HL-60 (cell line): ENCODE measurements at regions not wholly inside any gene's neighbourhood (a gene's known extent, or its start where the extent isn't known, plus 50 kb on each side); places are given as distances from the start of the nearest gene placed in this dataset.
"Not testable (repeated sequence)": the region's sequence is repeated elsewhere in the genome, so short reads cannot be mapped to it uniquely, and the experiment has no call there.

ENCODE experiments used
- GABPA ChIP-seq: IDR thresholded peaks from 2 replicates; pipeline ENCODE4 v1.6.1; 2012; ENCODE audit warnings: low read depth
- TF ChIP-seq, protein P1 (sequence below): IDR thresholded peaks from one replicate; pipeline ENCODE4 v1.5.1; 2011; ENCODE audit warnings: low read length, control low read depth, inconsistent platforms; ENCODE audit not compliant: insufficient read depth
- TF ChIP-seq, protein P2 (sequence below): IDR thresholded peaks from 2 replicates; pipeline ENCODE4 v1.6.1; 2012; ENCODE audit warnings: low read depth; ENCODE audit not compliant: insufficient replicate concordance

DNA sequence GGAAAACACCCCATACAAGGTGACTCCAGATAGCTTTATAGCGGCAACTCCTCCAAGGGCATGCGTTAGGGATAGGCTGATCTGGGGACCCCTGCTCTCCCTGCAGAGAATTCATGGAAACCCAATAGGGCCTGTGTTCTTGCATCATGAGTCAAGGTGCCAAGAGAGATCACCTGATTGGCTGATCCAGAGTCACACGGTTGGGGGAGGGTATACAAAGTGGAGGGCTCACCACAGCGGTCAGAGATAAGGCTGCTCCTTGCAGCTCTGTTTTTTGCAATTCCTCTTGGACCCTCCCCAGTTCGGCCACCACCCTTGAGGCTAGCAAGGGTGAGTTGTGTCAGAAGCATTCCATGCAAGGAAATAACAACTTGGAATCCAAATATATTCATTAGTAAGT, 79.6 kb downstream of the NPIPA7 start:
- TF ChIP-seq GABPA = not testable (repeated sequence)
- TF ChIP-seq, protein P1, sequence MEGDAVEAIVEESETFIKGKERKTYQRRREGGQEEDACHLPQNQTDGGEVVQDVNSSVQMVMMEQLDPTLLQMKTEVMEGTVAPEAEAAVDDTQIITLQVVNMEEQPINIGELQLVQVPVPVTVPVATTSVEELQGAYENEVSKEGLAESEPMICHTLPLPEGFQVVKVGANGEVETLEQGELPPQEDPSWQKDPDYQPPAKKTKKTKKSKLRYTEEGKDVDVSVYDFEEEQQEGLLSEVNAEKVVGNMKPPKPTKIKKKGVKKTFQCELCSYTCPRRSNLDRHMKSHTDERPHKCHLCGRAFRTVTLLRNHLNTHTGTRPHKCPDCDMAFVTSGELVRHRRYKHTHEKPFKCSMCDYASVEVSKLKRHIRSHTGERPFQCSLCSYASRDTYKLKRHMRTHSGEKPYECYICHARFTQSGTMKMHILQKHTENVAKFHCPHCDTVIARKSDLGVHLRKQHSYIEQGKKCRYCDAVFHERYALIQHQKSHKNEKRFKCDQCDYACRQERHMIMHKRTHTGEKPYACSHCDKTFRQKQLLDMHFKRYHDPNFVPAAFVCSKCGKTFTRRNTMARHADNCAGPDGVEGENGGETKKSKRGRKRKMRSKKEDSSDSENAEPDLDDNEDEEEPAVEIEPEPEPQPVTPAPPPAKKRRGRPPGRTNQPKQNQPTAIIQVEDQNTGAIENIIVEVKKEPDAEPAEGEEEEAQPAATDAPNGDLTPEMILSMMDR = not testable (repeated sequence)
- TF ChIP-seq, protein P2, sequence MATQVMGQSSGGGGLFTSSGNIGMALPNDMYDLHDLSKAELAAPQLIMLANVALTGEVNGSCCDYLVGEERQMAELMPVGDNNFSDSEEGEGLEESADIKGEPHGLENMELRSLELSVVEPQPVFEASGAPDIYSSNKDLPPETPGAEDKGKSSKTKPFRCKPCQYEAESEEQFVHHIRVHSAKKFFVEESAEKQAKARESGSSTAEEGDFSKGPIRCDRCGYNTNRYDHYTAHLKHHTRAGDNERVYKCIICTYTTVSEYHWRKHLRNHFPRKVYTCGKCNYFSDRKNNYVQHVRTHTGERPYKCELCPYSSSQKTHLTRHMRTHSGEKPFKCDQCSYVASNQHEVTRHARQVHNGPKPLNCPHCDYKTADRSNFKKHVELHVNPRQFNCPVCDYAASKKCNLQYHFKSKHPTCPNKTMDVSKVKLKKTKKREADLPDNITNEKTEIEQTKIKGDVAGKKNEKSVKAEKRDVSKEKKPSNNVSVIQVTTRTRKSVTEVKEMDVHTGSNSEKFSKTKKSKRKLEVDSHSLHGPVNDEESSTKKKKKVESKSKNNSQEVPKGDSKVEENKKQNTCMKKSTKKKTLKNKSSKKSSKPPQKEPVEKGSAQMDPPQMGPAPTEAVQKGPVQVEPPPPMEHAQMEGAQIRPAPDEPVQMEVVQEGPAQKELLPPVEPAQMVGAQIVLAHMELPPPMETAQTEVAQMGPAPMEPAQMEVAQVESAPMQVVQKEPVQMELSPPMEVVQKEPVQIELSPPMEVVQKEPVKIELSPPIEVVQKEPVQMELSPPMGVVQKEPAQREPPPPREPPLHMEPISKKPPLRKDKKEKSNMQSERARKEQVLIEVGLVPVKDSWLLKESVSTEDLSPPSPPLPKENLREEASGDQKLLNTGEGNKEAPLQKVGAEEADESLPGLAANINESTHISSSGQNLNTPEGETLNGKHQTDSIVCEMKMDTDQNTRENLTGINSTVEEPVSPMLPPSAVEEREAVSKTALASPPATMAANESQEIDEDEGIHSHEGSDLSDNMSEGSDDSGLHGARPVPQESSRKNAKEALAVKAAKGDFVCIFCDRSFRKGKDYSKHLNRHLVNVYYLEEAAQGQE = not testable (repeated sequence)
